Erythroblast (primary cell): ENCODE measurements at regions not wholly inside any gene's neighbourhood (a gene's known extent, or its start where the extent isn't known, plus 50 kb on each side); places are given as distances from the start of the nearest gene placed in this dataset.

Experiments
- GATA1 ChIP-seq: IDR thresholded peaks from 2 replicates; pipeline ENCODE4 v1.6.1; 2011; ENCODE audit warnings: low read depth, mild to moderate bottlenecking, control low read depth, low read length, moderate library complexity
- POLR2A ChIP-seq: IDR thresholded peaks from 2 replicates; pipeline ENCODE4 v1.6.1; 2011; ENCODE audit warnings: mild to moderate bottlenecking, low read length

GRCh38 chr11:109511598-109511997 is 89.6 kb downstream of the C11orf87 start:
- TF ChIP-seq POLR2A (no peak), GATA1 (no peak)
